HG02973 (cell line): ENCODE measurements at regions not wholly inside any gene's neighbourhood (a gene's known extent, or its start where the extent isn't known, plus 50 kb on each side); places are given as distances from the start of the nearest gene placed in this dataset.

Experiments used
- ATAC-seq: cut with Tn5 transposase; IDR thresholded peaks from one replicate; pipeline ENCODE4 v1.9.1; 2021; ENCODE audit warnings: moderate library complexity; ENCODE audit not compliant: unreplicated experiment

DNA sequence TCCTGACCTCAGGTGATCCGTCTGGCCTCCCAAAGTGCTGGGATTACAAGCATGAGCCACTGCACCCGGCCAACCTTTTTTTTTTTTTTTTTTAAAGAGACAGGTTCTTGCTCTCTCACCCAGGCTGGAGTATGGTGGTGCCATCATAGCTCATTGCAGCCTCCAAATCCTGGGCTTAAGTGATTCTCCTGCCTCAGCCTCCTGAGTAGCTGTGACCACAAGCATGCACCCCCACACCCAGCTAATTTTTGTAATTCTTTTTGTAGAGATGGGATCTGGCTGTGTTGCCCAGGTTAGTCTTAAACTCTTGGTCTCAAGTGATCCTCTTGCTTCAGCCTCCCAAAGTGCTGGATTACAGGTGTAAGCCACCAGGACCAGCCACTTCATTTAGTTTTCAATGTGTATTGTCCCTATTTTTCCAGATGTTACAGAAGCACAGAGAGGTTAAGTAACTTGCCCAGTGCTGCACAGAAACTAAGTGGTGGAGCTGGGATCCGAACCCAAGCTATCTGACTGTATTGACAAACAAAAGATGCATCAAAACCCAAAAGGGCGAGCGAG lies 55.6 kb upstream of the GRK3 start:
- ATAC-seq: no peak

DNA sequence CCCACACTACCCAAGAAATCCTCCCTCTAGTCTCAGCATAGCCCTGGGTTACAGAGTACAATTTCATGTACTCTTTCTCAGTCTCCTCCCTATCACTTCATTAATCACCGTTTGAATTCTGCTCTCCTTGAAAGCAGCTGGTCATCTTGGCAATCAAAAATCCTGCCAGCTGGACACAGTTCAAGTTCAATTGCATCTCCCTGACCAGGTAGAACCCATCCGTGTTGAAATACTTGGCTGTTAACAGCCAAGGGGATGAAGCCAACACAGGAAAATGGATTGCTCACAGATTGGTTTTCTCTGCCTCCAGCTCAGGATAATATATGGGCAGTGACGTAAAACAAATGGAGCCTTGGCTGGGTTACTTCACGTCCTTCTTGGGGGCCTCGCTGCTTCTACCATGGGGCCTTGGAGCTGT lies 55.1 kb upstream of the GRK3 start:
- ATAC-seq: no peak

DNA sequence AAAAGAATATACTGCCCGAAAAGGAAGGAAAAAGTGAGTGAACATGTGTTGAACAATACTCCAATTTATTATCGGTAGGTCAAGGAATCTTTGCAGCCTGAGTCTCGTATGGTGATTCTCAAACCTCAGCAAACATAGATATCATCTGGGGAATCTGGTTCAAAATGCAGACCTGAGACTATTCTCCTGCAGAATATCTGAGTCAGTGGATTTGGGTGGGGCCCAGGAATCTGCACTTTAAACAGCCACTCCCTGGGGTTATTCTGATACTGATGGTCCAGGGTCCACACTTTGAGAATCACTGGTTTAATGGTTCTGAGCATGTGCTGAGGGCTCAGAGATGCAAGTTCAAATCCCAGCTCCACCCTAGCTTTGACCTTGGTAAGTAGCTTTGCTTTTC lies 53.6 kb upstream of the GRK3 start:
- ATAC-seq: no peak

DNA sequence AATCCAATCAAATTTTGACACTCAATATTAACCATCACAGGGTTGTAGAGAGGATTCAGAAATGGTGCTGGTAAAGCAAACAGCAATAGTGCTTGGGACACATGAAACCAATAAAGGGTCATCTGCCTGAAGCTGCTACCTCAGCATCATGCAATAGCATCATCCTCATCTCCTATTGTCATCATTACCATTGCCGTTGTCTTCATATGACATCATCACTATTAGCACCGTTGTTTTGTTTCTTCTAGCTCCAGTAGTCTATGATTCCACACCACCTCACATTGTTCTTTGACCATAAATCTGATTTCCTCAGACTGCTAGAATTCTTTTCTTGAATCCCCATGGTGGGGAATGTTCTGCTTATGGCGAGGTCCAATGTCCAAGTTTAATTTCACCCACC lies 52.8 kb upstream of the GRK3 start:
- no peak for ATAC-seq

GRCh38 chr22:25514436-25515180 lies 49.9 kb upstream of the GRK3 start:
- ATAC-seq: no peak
